ENCODE measurements at regions not wholly inside any gene's neighbourhood (a gene's known extent, or its start where the extent isn't known, plus 50 kb on each side); places are given as distances from the start of the nearest gene placed in this dataset.

DNA sequence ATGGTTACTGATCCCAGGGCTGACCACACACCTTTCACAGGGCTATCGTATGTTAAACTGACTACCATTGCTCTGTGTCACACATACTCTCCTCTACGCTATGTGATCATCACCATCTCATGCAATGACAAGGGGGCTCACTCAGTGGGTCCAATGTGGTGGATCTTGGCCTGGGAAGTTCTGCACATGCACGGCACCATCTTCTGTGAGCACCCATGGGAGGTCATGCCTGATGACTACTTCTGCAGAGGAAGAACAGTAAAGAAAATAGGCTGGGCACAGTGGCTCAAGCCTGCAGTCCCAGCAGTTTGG, 60.0 kb upstream of the FOXD3 start:
- no peak for TF ChIP-seq EZH2 (IDR thresholded peaks at IDR 0.05; ENCODE audit: low read length)
- TF ChIP-seq, protein P1, sequence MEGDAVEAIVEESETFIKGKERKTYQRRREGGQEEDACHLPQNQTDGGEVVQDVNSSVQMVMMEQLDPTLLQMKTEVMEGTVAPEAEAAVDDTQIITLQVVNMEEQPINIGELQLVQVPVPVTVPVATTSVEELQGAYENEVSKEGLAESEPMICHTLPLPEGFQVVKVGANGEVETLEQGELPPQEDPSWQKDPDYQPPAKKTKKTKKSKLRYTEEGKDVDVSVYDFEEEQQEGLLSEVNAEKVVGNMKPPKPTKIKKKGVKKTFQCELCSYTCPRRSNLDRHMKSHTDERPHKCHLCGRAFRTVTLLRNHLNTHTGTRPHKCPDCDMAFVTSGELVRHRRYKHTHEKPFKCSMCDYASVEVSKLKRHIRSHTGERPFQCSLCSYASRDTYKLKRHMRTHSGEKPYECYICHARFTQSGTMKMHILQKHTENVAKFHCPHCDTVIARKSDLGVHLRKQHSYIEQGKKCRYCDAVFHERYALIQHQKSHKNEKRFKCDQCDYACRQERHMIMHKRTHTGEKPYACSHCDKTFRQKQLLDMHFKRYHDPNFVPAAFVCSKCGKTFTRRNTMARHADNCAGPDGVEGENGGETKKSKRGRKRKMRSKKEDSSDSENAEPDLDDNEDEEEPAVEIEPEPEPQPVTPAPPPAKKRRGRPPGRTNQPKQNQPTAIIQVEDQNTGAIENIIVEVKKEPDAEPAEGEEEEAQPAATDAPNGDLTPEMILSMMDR (optimal IDR thresholded peaks at IDR 0.05 in 1 of 3, IDR thresholded peaks at IDR 0.05 in 1 of 3, conservative IDR thresholded peaks at IDR 0.05 in 1 of 3; ENCODE audit: extremely low read depth in 1 of 3, insufficient read depth in 2 of 3, low read length in 3 of 3), result no peak

Data from keratinocyte (primary cell).